T47D (cell line): ENCODE measurements at regions not wholly inside any gene's neighbourhood (a gene's known extent, or its start where the extent isn't known, plus 50 kb on each side); places are given as distances from the start of the nearest gene placed in this dataset.

Experiments used
- DNase-seq, 2 experiments: peaks; one replicate each; pipeline versions ENCODE4 v3.0.0 to v3.0.0-alpha.2; 2011 to 2012; ENCODE audit warnings: low read depth in 1 of 2, low spot score in 1 of 2
- JUND ChIP-seq: IDR thresholded peaks from 2 replicates; pipeline ENCODE4 v1.6.1; 2012; ENCODE audit warnings: low read depth
- in situ Hi-C: cut with HindIII; loops from 2 replicates; pipeline ENCODE4 v1.10.0; 2016; ENCODE audit warnings: low sequenced_read_pairs, low pct_unique_long_range_greater_than_20kb

DNA sequence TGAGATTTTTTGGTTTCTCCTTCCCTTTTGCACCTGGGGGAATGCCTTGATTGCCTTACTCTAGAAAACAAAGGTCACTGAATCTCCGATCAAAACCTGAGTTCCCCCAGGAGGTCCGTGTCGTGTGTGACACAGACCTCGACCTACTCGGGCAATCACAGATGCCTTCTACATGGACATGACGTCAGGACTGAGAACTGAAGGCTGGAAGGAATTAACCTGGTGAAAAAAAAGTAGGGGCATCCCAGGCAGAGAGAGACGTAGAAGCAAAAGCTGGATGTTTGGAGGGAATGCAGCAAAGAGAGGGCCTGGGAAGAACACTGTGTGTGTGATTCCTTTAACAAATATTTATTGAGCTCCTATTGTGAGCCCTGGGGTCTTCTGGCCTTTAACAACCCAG, 178.0 kb downstream of the PRDM2 start:
- TF ChIP-seq JUND = no peak
- in situ Hi-C loops = no loop called here
- DNase-seq = no peak

- no peak for DNase-seq
- no peak for TF ChIP-seq JUND
- in situ Hi-C loops = no loop called here
These were observed 178.5 kb downstream of the PRDM2 start for GRCh38 chr1:13878451-13878850.

DNA sequence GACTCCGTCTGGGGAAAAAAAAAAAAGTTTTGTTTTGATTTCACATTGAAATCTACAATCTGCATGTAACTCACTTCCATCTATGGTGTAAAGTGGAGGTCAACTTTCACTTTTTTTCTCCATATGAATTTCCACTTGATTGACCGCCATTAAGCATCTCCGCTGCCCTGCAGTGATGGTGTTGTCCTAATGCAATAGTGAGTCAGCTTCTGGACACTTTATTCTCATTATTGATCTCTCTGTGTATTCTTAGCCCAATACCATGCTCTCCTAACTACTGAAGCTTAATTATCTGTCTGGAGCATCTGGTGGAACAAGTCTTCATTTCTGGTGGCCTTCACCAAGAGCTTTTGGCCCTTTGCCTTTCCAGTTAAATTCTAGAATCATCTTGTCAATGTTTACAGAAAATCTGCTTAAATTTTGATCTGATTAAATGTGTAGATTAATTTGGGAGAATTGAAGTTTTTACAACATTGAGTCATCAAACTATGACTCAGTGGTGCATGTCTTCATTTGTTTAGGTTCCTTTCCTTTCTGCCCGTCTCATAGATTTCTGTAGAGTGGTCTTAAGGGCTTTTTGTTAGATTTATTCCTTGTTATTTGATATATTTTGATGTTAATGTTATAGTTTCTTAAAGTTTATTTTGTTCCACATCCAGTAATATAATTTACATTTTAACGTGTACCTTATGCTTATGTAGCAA, 181.5 kb downstream of the PRDM2 start:
- in situ Hi-C loops = no loop called here
- TF ChIP-seq JUND = no peak
- DNase-seq = no peak

GRCh38 chr1:13888351-13888986, 188.5 kb downstream of the PRDM2 start:
- in situ Hi-C loops = no loop called here
- DNase-seq = no peak
- TF ChIP-seq JUND = no peak

DNA sequence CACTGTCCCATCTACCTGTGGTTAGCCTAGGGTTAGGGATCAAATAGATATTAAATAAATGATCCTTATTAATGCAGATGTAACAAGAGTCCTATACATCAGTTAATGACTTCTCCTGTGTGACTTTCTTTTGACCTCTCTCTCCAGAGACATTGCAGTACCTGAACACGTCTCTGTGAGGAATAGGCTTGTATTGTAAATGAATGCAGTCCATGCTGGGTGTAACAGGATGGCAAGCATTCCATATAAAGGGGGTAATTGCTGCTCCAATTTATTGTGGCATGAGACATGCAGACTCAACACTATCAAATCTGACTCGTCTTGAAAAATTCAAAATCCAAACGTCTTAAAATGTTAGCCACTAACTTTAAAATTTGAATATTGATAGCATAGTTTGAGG, 189.5 kb downstream of the PRDM2 start:
- TF ChIP-seq JUND = no peak
- DNase-seq = no peak
- in situ Hi-C loops = no loop called here

GRCh38 chr1:13890766-13891165, 190.8 kb downstream of the PRDM2 start:
- in situ Hi-C loops = no loop called here
- DNase-seq = no peak
- no peak for TF ChIP-seq JUND

GRCh38 chr1:13892198-13892597, 192.2 kb downstream of the PRDM2 start:
- in situ Hi-C loops = no loop called here
- TF ChIP-seq JUND = no peak
- no peak for DNase-seq

GRCh38 chr1:13892671-13893325, 192.8 kb downstream of the PRDM2 start:
- in situ Hi-C loops = no loop called here
- no peak for TF ChIP-seq JUND
- no peak for DNase-seq

GRCh38 chr1:13893409-13893821, 193.4 kb downstream of the PRDM2 start:
- DNase-seq = no peak
- TF ChIP-seq JUND = no peak
- in situ Hi-C loops = no loop called here

- in situ Hi-C loops = no loop called here
- DNase-seq = no peak
- no peak for TF ChIP-seq JUND
These were observed 196.9 kb downstream of the PRDM2 start for GRCh38 chr1:13896932-13897331.

GRCh38 chr1:13898406-13898805, 198.4 kb downstream of the PRDM2 start:
- in situ Hi-C loops = no loop called here
- no peak for DNase-seq

DNA sequence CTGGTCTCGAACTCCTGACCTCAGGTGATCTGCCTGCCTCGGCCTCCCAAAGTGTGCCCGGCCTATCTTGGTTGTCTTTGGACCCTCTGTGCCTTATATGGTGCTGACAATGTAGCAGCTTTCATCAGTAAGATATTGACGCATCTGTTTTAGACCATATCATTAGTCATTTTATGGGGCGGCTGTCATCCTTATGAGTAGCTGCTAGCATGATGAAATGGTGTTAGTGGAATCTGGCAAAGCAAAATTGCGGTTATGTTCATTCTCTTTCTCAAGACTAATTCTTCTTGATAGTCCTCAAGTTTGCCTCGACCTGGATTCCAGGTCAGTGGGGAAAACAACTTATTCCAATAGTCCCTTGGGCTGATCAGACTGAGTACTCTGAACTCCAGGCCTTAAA, 199.9 kb downstream of the PRDM2 start:
- no peak for TF ChIP-seq JUND
- no peak for DNase-seq
- in situ Hi-C loops = no loop called here

More at GRCh38 chr1:13898406-13898805, 198.4 kb downstream of the PRDM2 start:
- TF ChIP-seq JUND = no peak

DNA sequence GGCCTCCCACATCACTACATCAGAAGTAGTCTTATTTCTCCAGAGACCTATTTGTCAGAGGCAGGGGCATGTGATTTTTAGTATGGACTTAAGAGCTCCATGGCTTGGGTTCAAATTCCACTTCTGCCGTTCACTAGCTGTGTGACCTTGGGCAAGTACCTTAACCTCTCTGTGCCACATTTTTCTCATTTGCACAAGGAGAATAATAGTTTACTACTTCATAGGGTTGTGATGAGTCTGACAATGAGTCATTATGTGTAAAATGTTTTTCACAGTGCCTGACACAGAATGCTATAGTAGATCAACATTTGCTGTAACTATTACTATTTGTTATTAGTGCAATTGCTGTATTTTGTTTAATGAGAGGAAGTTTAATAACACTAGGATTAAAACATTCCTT, 200.6 kb downstream of the PRDM2 start:
- DNase-seq = no peak
- no peak for TF ChIP-seq JUND
- in situ Hi-C loops = no loop called here
